ENCODE measurements at regions not wholly inside any gene's neighbourhood (a gene's known extent, or its start where the extent isn't known, plus 50 kb on each side); places are given as distances from the start of the nearest gene placed in this dataset.
"Not testable (repeated sequence)": the region's sequence is repeated elsewhere in the genome, so short reads cannot be mapped to it uniquely, and the experiment has no call there.

DNA sequence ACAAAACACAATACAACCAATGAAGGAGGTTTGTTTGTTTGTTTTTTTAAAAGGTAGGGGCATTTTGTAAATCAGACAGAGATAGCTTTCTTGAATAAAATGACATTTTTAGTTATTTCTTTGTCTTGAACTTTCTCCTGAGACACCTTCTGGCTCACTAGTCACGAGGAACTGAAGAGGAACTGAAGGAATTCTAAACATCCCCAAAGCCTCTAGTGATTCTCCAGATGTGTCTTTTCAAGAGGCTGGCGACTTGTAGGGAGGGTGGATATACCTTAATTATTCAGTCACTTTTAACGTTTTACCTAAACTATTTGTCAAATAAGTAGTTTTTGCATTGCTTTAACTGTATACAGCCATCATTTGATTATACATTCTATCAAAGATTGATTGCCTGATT lies 211.2 kb upstream of the LRIG3 start:
- no peak for ATAC-seq

DNA sequence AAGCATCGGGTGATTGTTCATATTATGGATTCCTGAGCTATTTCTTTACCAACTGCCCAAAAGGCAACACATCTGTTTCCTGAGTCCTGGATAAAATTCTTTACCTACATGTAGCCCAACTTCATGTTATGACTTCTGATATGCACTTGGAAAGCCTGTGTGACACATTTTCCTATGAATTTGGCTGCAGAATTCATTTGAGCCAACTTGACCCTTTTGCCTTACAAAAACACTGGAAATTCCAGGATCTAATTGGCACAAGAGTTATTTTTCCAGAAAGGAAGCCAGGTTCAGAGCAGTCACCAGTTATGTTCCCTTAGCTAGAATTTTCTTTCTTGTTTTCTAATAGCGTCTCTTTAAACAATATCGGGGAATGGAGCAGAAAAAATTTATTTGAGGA lies 202.5 kb upstream of the LRIG3 start:
- no peak for ATAC-seq

DNA sequence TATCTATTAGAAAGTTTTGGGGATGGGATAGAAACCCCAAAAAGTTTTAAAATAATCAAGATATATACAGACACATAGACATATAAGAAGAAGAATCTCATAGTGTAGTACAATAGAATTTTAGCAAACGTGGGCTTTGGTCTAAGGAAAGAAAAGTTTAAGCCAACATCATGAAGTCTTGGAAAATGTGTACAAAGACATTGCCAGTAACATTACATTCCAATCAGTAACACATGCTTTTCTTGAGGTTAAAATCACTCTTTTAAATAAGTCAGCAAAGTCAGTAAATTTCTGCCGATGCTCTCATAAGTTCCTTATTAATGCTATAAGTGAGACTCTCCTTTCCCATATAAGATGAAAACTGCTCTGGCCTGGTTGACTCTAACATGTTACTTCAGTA lies 201.1 kb upstream of the LRIG3 start:
- ATAC-seq = no peak

- ATAC-seq = no peak
Measured at GRCh38 chr12:59119676-59120075, 199.4 kb upstream of the LRIG3 start.

- no peak for ATAC-seq
Measured at GRCh38 chr12:59118356-59118755, 198.1 kb upstream of the LRIG3 start.

DNA sequence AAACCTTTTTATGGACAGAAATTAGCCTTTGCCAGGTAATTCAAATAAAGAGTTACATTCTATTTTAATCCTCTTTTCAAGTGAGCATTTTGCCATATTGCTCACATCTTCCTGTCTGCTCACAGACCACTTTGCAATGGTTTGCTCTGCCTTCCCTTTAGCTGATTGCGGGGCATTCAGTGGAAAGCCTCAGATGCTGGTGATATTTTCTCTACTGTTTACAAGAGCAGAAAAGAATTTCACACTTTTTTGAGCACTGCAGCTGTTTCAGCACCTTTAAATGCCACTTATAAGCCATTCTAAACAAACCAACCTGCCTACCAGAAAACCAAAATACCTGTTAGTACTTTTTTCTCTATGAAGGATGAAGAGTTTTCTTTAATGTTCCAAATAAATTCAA lies 195.7 kb upstream of the LRIG3 start:
- no peak for ATAC-seq

DNA sequence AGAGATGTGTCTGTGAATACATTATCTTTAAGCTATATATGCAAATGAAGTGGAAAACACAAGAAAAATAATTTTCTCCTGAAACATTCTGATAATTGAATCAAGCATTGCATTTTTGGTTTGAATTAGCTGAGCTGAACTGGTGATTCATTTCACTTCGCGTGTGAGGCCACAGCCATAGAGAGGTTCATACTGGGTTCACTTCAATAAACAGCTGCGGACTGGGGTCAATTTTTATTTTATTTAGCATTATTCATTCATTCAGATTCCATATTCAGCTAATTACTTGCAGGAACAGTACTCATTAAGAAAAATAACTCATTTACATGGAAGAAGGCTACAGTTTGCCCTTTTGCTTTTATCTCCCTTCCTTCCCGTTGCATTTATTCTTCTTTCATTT lies 195.2 kb upstream of the LRIG3 start:
- ATAC-seq = no peak

DNA sequence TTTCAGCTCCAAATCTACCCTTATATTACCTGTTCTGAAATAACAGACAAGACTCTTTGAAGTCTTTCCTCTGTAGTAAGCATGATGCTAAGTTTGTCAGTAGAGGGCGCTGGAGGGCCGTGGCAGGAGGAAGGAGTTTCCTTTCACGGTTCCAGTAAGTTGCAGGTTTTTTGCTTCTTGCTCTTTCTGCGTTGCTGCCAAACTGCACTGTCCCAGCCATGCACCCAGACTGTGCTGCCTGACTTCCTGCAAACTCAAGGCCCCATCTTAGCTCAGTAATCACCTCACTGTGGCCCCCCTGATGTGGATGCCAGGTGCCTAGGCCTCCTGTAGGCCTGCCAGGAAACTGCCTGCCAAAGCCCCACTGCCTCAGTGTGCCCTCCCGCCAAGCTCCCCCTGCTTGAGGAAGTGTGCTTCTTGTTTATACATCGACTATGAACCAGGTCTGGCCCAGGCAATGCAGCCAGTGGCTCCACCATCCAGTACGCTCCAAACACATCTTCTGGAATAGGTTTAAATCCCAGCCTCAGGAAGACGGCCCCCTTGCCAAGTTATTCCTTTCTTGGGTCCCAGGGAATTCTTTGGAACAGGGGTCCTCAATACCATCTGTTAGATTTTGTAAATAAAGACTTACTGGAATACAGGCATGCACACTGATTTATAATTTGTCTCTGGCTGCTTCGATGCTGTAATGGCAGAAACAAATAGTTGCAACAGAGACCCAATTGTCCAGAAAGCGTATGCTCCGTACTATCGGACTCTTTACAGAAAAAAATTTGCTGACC lies 193.7 kb upstream of the LRIG3 start:
- ATAC-seq = no peak

DNA sequence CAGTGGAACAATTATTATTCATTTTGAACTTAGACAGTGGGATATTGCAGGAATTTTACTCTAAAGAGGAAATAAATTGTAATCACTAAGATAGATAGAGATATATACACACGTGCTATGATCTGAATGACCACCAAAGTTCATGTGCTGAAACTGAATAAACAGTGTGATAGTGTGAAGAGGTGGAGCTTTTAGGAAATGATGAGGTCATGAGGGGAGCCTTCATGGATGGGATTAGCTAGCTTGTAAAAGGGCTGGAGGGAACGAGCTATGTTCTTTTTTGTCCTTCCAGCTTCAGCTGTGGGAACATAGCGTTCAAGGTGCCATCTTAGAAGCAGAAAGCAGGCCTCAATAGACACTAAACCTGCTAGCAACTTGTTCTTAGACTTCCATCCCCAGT lies 191.5 kb upstream of the LRIG3 start:
- no peak for ATAC-seq

DNA sequence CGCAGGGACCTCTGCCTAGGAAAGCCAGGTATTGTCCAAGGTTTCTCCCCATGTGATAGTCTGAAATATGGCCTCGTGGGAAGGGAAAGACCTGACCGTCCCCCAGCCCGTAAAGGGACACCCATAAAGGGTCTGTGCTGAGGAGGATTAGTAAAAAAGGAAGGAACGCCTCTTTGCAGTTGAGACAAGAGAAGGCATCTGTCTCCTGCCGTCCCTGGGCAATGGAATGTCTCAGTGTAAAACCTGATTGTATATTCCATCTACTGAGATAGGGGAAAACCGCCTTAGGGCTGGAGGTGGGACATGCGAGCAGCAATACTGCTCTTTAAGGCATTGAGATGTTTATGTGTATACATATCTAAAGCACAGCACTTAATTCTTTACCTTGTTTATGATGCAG lies 188.2 kb upstream of the LRIG3 start:
- not testable (repeated sequence) for ATAC-seq

- no peak for ATAC-seq
Measured at GRCh38 chr12:59100585-59100984, 180.3 kb upstream of the LRIG3 start.

GRCh38 chr12:59097876-59098275 lies 177.6 kb upstream of the LRIG3 start:
- no peak for ATAC-seq

- no peak for ATAC-seq
Measured at GRCh38 chr12:59096246-59096645, 175.9 kb upstream of the LRIG3 start.

DNA sequence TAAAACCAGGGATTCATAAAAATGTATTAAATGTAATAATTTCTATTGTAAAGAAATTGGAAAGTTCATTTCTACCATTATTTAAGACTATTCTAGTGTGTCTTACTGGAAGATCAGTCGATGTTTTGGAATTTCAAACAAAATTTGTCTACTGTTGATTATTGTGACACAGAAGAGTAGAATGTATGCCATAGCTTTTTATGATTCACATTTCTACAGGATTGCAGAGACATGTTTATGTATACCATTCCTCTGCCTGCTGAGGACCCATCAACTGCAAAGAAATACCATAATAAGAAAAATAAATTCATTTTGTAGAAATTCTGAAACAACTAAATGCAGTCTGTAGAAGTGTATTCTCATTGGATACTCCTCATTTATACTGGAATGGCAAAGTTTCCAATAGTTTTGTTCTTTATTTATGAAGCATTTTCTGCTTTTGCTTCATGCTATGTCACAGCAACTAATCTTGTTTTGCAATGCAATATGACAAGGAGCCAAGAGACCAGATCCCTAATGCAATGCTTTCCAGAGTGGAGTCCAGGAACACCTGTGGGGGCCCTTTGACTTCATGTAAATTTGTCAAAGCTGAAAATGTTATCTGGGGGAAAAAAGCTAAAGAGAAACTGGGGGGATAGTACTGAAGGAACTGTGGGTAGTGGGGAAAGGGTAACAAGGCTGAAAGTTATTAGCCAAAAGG lies 172.9 kb upstream of the LRIG3 start:
- ATAC-seq = no peak

- no peak for ATAC-seq
Measured at GRCh38 chr12:59088673-59089072, 168.4 kb upstream of the LRIG3 start.

GRCh38 chr12:59087691-59088090 lies 167.4 kb upstream of the LRIG3 start:
- no peak for ATAC-seq

DNA sequence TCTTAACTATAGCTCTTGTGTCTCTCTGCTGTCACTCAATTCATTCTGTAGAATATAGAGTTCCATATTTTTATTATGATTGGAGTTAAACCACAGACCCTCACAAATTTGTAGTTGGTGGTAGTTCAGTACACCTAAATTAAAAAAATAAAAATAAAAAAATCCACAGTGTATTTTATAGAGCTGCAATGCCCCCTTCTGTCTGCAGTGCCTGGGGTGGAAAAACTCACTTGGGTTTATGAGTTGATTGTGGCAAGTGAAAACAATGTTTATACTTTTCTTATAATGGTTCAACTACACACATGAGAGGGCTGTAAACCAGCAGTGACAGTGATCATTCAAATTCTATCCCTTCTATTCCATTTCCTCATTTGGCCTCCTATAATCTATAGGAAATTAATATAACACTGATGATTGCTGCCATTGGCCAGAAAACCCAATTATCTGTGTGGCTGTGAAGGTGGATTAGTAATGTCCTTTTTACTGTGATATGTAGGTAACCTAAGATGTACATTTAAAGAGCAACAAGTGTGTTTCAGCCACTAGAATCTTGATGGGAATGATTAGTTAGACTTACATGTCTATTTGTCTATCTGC lies 166.9 kb upstream of the LRIG3 start:
- ATAC-seq = no peak

- ATAC-seq = no peak
Measured at GRCh38 chr12:59086126-59086525, 165.8 kb upstream of the LRIG3 start.

DNA sequence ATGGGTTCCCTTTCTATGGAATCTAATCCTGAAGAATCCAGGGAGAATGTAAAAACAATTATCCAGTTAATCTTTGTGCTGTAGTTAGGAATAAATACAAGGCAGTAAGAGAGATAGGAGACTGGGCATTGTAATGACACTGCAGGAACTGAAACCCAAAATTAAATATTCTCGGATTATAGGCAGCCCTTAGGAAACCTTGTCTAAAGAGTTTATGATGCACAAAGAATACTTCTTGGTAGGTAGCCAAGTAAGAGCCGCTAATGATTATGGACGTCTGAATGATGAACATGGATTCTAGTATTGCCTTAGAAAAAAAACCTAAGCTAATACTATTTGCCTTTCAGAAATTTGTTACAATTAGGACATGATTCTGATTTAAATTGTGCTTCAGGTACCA lies 165.4 kb upstream of the LRIG3 start:
- ATAC-seq = no peak

DNA sequence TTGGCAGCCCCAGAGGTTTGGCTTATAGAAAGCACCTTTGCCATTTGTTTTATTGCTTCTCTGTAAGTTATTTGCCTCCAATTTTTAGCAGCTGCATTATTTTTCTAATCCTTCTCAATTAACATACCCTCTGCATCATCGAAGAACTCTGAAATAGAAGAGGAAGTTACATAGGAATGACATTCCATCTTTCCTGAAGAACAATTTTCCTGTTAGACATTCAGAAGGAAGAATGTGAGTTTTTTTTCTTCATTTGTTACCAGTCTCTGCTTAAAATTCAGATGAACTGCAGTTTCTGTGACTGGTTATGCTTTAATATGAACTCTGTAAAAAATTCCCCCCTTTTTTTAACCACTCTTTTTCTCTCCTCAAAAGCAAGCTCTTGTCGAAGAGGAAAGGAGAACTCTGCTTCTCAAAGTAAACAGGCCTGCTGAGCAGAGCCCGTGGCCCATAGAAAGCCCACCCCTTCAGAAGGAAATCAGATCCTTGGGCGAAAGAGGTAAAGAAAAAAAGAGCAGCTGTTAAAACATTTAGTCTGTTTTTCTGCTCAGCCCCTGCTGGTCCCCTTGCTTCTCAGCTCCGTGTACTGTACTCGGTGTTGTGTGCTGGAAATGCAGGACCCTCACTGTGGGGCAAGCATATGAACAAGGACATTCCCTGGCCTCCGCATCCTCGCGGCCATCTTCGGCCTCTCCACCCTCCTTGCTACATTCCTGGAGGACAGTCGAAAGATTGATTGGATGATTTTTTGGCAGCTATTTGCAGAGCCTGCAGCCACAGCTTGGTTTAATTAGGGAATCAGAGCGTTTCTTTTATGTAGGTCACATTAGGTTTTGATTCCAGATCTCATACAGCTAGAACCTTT lies 164.4 kb upstream of the LRIG3 start:
- no peak for ATAC-seq

GRCh38 chr12:59082952-59083351 lies 162.6 kb upstream of the LRIG3 start:
- no peak for ATAC-seq

- ATAC-seq = no peak
Measured at GRCh38 chr12:59080101-59080500, 159.8 kb upstream of the LRIG3 start.

DNA sequence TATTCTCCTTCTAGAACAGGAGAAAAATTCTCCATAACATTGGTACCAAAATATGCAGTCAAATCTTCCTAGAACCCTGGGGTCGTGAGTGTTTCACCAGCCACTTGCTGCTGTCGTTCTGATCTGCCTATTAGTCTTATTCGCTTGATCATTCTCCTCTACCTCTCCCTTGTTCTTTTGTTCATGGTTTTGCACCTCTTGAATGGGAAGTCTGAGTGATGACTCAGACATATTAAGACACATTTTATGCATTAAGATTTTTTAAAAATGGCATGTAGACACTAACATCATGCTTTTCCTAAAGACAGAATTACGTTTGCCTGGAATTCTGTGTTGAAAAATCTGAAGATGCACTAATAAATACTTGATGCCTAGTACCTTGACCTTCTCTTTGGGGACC lies 159.2 kb upstream of the LRIG3 start:
- no peak for ATAC-seq

All from activated CD4-positive, CD25-positive, alpha-beta regulatory T cell treated with anti-CD3 and anti-CD28 coated beads, Interleukin-2, amount 50 U/mL, for 24 hours (primary cell).